C4-2B (cell line): ENCODE measurements at regions not wholly inside any gene's neighbourhood (a gene's known extent, or its start where the extent isn't known, plus 50 kb on each side); places are given as distances from the start of the nearest gene placed in this dataset.

ENCODE experiments used
- CTCF ChIP-seq: fragments of 450-650 bp; conservative IDR thresholded peaks from 2 replicates; pipeline ENCODE4 v1.5.1; 2017; ENCODE audit warnings: mild to moderate bottlenecking
- ZFX ChIP-seq: fragments of 450-650 bp; IDR thresholded peaks from 2 replicates; pipeline ENCODE4 v1.6.1; 2017

- TF ChIP-seq CTCF: no peak
- TF ChIP-seq ZFX: no peak
These were observed 69.9 kb upstream of the AGBL1 start for GRCh38 chr15:86009727-86010126.
